ENCODE measurements at regions not wholly inside any gene's neighbourhood (a gene's known extent, or its start where the extent isn't known, plus 50 kb on each side); places are given as distances from the start of the nearest gene placed in this dataset.

- no peaks in the 10 kb centered on the region for H3K36me3 ChIP-seq (ENCODE audit: control insufficient read depth in 4 of 4, insufficient read depth in 4 of 4, low read length in 3 of 4)
- H3K9me3 ChIP-seq (ENCODE audit: control extremely low read depth in 1 of 5, control insufficient read depth in 4 of 5, insufficient read depth in 2 of 5, low read depth in 1 of 5, low read length in 4 of 5), result no peaks in the 10 kb centered on the region
- H3K4me3 ChIP-seq (ENCODE audit: control insufficient read depth in 1 of 7, extremely low read depth in 1 of 7, insufficient read depth in 4 of 7, low read depth in 2 of 7, low read length in 6 of 7), result no peak overlapping the region
- WGBS (ENCODE audit: insufficient coverage), result 100% methylated on average over 1 of the region's 1 CpG
- H3K4me1 ChIP-seq (ENCODE audit: control extremely low read depth in 1 of 4, control insufficient read depth in 4 of 4, insufficient read depth in 4 of 4, low read length in 3 of 4), result no peaks in the 10 kb centered on the region
- DNase-seq, result no peak
- no peak overlapping the region for H3K27ac ChIP-seq (ENCODE audit: insufficient read depth in 1 of 2, low read depth in 1 of 2, low read length in 2 of 2, poor library complexity in 1 of 2, severe bottlenecking in 2 of 2)
- peaks cover 0 to 3% (median 0%) of the 10 kb centered on the region in 5 experiments for H3K27me3 ChIP-seq (replicated peaks in 2 of 5; ENCODE audit: control insufficient read depth in 4 of 5, insufficient read depth in 5 of 5, low read length in 4 of 5)
- ChIA-PET POLR2A (no interaction called here), CTCF (interaction anchor here (0.6 to 2.5 kb wide), 2 partner anchors 12 to 18 kb away, joined by 3 to 13 read pairs; no protein-coding TSS in a partner anchor)
Observed at GRCh38 chr6:8207869-8208191, 105.5 kb upstream of the EEF1E1 start.

GRCh38 chr6:8207191-8207868 is 105.0 kb upstream of the EEF1E1 start:
- POLR2A ChIA-PET, result no interaction called here
- peaks cover 0 to 3% (median 0%) of the 10 kb centered on the region in 5 experiments for H3K27me3 ChIP-seq (replicated peaks in 2 of 5; ENCODE audit: control insufficient read depth in 4 of 5, insufficient read depth in 5 of 5, low read length in 4 of 5)
- no peak for DNase-seq
- H3K36me3 ChIP-seq (ENCODE audit: control insufficient read depth in 4 of 4, insufficient read depth in 4 of 4, low read length in 3 of 4), result no peaks in the 10 kb centered on the region
- WGBS (ENCODE audit: insufficient coverage), result 96% methylated on average over 12 of the region's 16 CpGs
- CTCF ChIA-PET, result interaction anchor here (2.5 kb wide), 1 partner anchor 12 kb away, joined by 13 read pairs; no protein-coding TSS in a partner anchor
- H3K4me1 ChIP-seq (ENCODE audit: control extremely low read depth in 1 of 4, control insufficient read depth in 4 of 4, insufficient read depth in 4 of 4, low read length in 3 of 4), result no peaks in the 10 kb centered on the region
- no peak overlapping the region for H3K4me3 ChIP-seq (ENCODE audit: control insufficient read depth in 1 of 7, extremely low read depth in 1 of 7, insufficient read depth in 4 of 7, low read depth in 2 of 7, low read length in 6 of 7)
- H3K27ac ChIP-seq (ENCODE audit: insufficient read depth in 1 of 2, low read depth in 1 of 2, low read length in 2 of 2, poor library complexity in 1 of 2, severe bottlenecking in 2 of 2), result no peak overlapping the region
- H3K9me3 ChIP-seq (ENCODE audit: control extremely low read depth in 1 of 5, control insufficient read depth in 4 of 5, insufficient read depth in 2 of 5, low read depth in 1 of 5, low read length in 4 of 5), result no peaks in the 10 kb centered on the region

GRCh38 chr6:8203337-8203736 is 101.0 kb upstream of the EEF1E1 start:
- WGBS (ENCODE audit: insufficient coverage), result 100% methylated on average over 4 of the region's 5 CpGs
- no peak for DNase-seq
- Histone ChIP-seq H3K27me3 (replicated peaks in 2 of 5; ENCODE audit: control insufficient read depth in 4 of 5, insufficient read depth in 5 of 5, low read length in 4 of 5) (peaks cover 0 to 3% (median 2%) of the 10 kb centered on the region in 5 experiments), H3K36me3 (ENCODE audit: control insufficient read depth in 4 of 4, insufficient read depth in 4 of 4, low read length in 3 of 4) (no peaks in the 10 kb centered on the region), H3K27ac (ENCODE audit: insufficient read depth in 1 of 2, low read depth in 1 of 2, low read length in 2 of 2, poor library complexity in 1 of 2, severe bottlenecking in 2 of 2) (no peak overlapping the region), H3K9me3 (ENCODE audit: control extremely low read depth in 1 of 5, control insufficient read depth in 4 of 5, insufficient read depth in 2 of 5, low read depth in 1 of 5, low read length in 4 of 5) (no peaks in the 10 kb centered on the region), H3K4me1 (ENCODE audit: control extremely low read depth in 1 of 4, control insufficient read depth in 4 of 4, insufficient read depth in 4 of 4, low read length in 3 of 4) (no peaks in the 10 kb centered on the region), H3K4me3 (ENCODE audit: control insufficient read depth in 1 of 7, extremely low read depth in 1 of 7, insufficient read depth in 4 of 7, low read depth in 2 of 7, low read length in 6 of 7) (no peak overlapping the region)
- CTCF ChIA-PET, result no interaction called here
- POLR2A ChIA-PET, result no interaction called here

GRCh38 chr6:8201679-8202078 is 99.3 kb upstream of the EEF1E1 start:
- ChIA-PET CTCF (interaction anchor here (1.2 to 1.6 kb wide), 2 partner anchors 17 to 21 kb away, joined by 3 to 11 read pairs; no protein-coding TSS in a partner anchor), POLR2A (no interaction called here)
- Histone ChIP-seq H3K27me3 (replicated peaks in 2 of 5; ENCODE audit: control insufficient read depth in 4 of 5, insufficient read depth in 5 of 5, low read length in 4 of 5) (peaks cover 0 to 3% (median 2%) of the 10 kb centered on the region in 5 experiments), H3K9me3 (ENCODE audit: control extremely low read depth in 1 of 5, control insufficient read depth in 4 of 5, insufficient read depth in 2 of 5, low read depth in 1 of 5, low read length in 4 of 5) (no peaks in the 10 kb centered on the region), H3K27ac (ENCODE audit: insufficient read depth in 1 of 2, low read depth in 1 of 2, low read length in 2 of 2, poor library complexity in 1 of 2, severe bottlenecking in 2 of 2) (no peak overlapping the region), H3K4me1 (ENCODE audit: control extremely low read depth in 1 of 4, control insufficient read depth in 4 of 4, insufficient read depth in 4 of 4, low read length in 3 of 4) (no peaks in the 10 kb centered on the region), H3K36me3 (ENCODE audit: control insufficient read depth in 4 of 4, insufficient read depth in 4 of 4, low read length in 3 of 4) (no peaks in the 10 kb centered on the region), H3K4me3 (ENCODE audit: control insufficient read depth in 1 of 7, extremely low read depth in 1 of 7, insufficient read depth in 4 of 7, low read depth in 2 of 7, low read length in 6 of 7) (no peak overlapping the region)
- WGBS (ENCODE audit: insufficient coverage), result 86% methylated on average over 1 of the region's 5 CpGs
- DNase-seq, result no peak

DNA sequence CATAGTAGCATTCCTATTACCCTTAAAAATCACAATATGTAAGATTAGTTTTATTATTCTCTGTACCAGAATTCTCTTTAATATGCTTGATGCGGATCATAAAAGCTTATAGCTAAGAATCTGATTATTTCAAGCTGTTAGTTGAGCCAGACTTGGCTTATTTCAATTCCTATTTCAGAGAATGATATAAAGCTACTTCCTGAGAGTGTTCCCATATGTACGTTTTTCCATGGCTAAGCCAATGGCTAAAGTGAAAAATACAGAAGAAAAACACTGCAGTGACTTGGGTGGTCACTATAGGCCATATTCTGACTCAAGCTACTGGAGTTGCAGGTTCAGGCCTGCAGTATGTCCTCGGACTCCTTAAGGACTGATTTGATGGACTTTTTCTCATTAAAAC is 97.9 kb upstream of the EEF1E1 start:
- ChIA-PET CTCF (no interaction called here), POLR2A (no interaction called here)
- WGBS (ENCODE audit: insufficient coverage), result 100% methylated on average over 2 of the region's 3 CpGs
- Histone ChIP-seq H3K9me3 (ENCODE audit: control extremely low read depth in 1 of 5, control insufficient read depth in 4 of 5, insufficient read depth in 2 of 5, low read depth in 1 of 5, low read length in 4 of 5) (no peaks in the 10 kb centered on the region), H3K27ac (ENCODE audit: insufficient read depth in 1 of 2, low read depth in 1 of 2, low read length in 2 of 2, poor library complexity in 1 of 2, severe bottlenecking in 2 of 2) (no peak overlapping the region), H3K36me3 (ENCODE audit: control insufficient read depth in 4 of 4, insufficient read depth in 4 of 4, low read length in 3 of 4) (no peaks in the 10 kb centered on the region), H3K4me3 (ENCODE audit: control insufficient read depth in 1 of 7, extremely low read depth in 1 of 7, insufficient read depth in 4 of 7, low read depth in 2 of 7, low read length in 6 of 7) (no peak overlapping the region), H3K4me1 (ENCODE audit: control extremely low read depth in 1 of 4, control insufficient read depth in 4 of 4, insufficient read depth in 4 of 4, low read length in 3 of 4) (no peaks in the 10 kb centered on the region), H3K27me3 (replicated peaks in 2 of 5; ENCODE audit: control insufficient read depth in 4 of 5, insufficient read depth in 5 of 5, low read length in 4 of 5) (peaks cover 0 to 3% (median 0%) of the 10 kb centered on the region in 5 experiments)
- no peak for DNase-seq

- CTCF ChIA-PET, result no interaction called here
- Histone ChIP-seq H3K4me3 (ENCODE audit: control insufficient read depth in 1 of 7, extremely low read depth in 1 of 7, insufficient read depth in 4 of 7, low read depth in 2 of 7, low read length in 6 of 7) (no peak overlapping the region), H3K27ac (ENCODE audit: insufficient read depth in 1 of 2, low read depth in 1 of 2, low read length in 2 of 2, poor library complexity in 1 of 2, severe bottlenecking in 2 of 2) (no peak overlapping the region)
Observed at GRCh38 chr6:8195714-8196102, 93.4 kb upstream of the EEF1E1 start.

GRCh38 chr6:8195040-8195713 is 92.8 kb upstream of the EEF1E1 start:
- Histone ChIP-seq H3K27ac (ENCODE audit: insufficient read depth in 1 of 2, low read depth in 1 of 2, low read length in 2 of 2, poor library complexity in 1 of 2, severe bottlenecking in 2 of 2) (no peak overlapping the region), H3K27me3 (replicated peaks in 2 of 5; ENCODE audit: control insufficient read depth in 4 of 5, insufficient read depth in 5 of 5, low read length in 4 of 5) (no peaks in the 10 kb centered on the region), H3K4me3 (ENCODE audit: control insufficient read depth in 1 of 7, extremely low read depth in 1 of 7, insufficient read depth in 4 of 7, low read depth in 2 of 7, low read length in 6 of 7) (no peak overlapping the region), H3K36me3 (ENCODE audit: control insufficient read depth in 4 of 4, insufficient read depth in 4 of 4, low read length in 3 of 4) (no peaks in the 10 kb centered on the region), H3K9me3 (ENCODE audit: control extremely low read depth in 1 of 5, control insufficient read depth in 4 of 5, insufficient read depth in 2 of 5, low read depth in 1 of 5, low read length in 4 of 5) (no peaks in the 10 kb centered on the region), H3K4me1 (ENCODE audit: control extremely low read depth in 1 of 4, control insufficient read depth in 4 of 4, insufficient read depth in 4 of 4, low read length in 3 of 4) (no peaks in the 10 kb centered on the region)
- 100% methylated on average over 1 of the region's 3 CpGs for WGBS (ENCODE audit: insufficient coverage)
- POLR2A ChIA-PET, result no interaction called here
- DNase-seq, result no peak
- CTCF ChIA-PET, result interaction anchor here (0.6 to 1.1 kb wide), 2 partner anchors 12 to 26 kb away, joined by 3 to 4 read pairs; no protein-coding TSS in a partner anchor

More at GRCh38 chr6:8195714-8196102, 93.4 kb upstream of the EEF1E1 start:
- POLR2A ChIA-PET, result no interaction called here
- no peak for DNase-seq
- Histone ChIP-seq H3K4me1 (ENCODE audit: control extremely low read depth in 1 of 4, control insufficient read depth in 4 of 4, insufficient read depth in 4 of 4, low read length in 3 of 4) (no peaks in the 10 kb centered on the region), H3K9me3 (ENCODE audit: control extremely low read depth in 1 of 5, control insufficient read depth in 4 of 5, insufficient read depth in 2 of 5, low read depth in 1 of 5, low read length in 4 of 5) (no peaks in the 10 kb centered on the region), H3K27me3 (replicated peaks in 2 of 5; ENCODE audit: control insufficient read depth in 4 of 5, insufficient read depth in 5 of 5, low read length in 4 of 5) (no peaks in the 10 kb centered on the region), H3K36me3 (ENCODE audit: control insufficient read depth in 4 of 4, insufficient read depth in 4 of 4, low read length in 3 of 4) (no peaks in the 10 kb centered on the region)
- 80% methylated on average over 1 of the region's 4 CpGs for WGBS (ENCODE audit: insufficient coverage)
